ENCODE measurements at regions not wholly inside any gene's neighbourhood (a gene's known extent, or its start where the extent isn't known, plus 50 kb on each side); places are given as distances from the start of the nearest gene placed in this dataset.
"Not testable (repeated sequence)": the region's sequence is repeated elsewhere in the genome, so short reads cannot be mapped to it uniquely, and the experiment has no call there.

- TF ChIP-seq ATF3 (IDR thresholded peaks at IDR 0.05; ENCODE audit: insufficient read depth, low read depth, low read length) = no peak
Measured at GRCh38 chrX:53882331-53882730, 161.9 kb downstream of the PHF8 start (continued).

- FAIRE-seq; H4K91ac ChIP-seq (replicated peaks; ENCODE audit: insufficient read length, low read length); H3K23ac ChIP-seq (ENCODE audit: insufficient read length); H2BK5ac ChIP-seq (ENCODE audit: low read depth, low read length); H3K27ac ChIP-seq (ENCODE audit: low read depth, low read length); H3K4me3 ChIP-seq (ENCODE audit: extremely low read depth in 1 of 4, insufficient read depth in 2 of 4, low read depth in 3 of 4, low read length in 4 of 4); H3K4me1 ChIP-seq (replicated peaks in 1 of 4; ENCODE audit: control insufficient read depth in 3 of 4, insufficient read depth in 4 of 4, low read length in 3 of 4); H3K4ac ChIP-seq (replicated peaks; ENCODE audit: insufficient read length, low read depth, low read length); H2BK15ac ChIP-seq (ENCODE audit: low read length); H2BK12ac ChIP-seq (ENCODE audit: low read depth, low read length); H3K4me2 ChIP-seq (ENCODE audit: insufficient read depth in 1 of 2, low read depth in 2 of 2, low read length in 2 of 2); DNase-seq (ENCODE audit: low read depth in 1 of 2, low spot score in 2 of 2); CTCF ChIA-PET (ENCODE audit: partially characterized antibody); POLR2A ChIA-PET (ENCODE audit: partially characterized antibody); H3K18ac ChIP-seq (ENCODE audit: extremely low read depth, low read length); H3K79me2 ChIP-seq (ENCODE audit: control insufficient read depth in 1 of 2, insufficient read depth in 2 of 2, low read length in 2 of 2); H2AFZ ChIP-seq (ENCODE audit: low read length); H3K56ac ChIP-seq (replicated peaks; ENCODE audit: insufficient read length, low read depth, low read length); H2AK5ac ChIP-seq (ENCODE audit: low read depth, low read length); H3K9ac ChIP-seq (replicated peaks in 1 of 4; ENCODE audit: extremely low read depth in 1 of 4, low read depth in 3 of 4, low read length in 3 of 4); H3K79me1 ChIP-seq (ENCODE audit: low read depth, low read length); H2BK120ac ChIP-seq (replicated peaks; ENCODE audit: low read depth, low read length); H2BK20ac ChIP-seq (ENCODE audit: low read length); H3K23me2 ChIP-seq (ENCODE audit: low read depth, low read length); H3K27me3 ChIP-seq (replicated peaks in 1 of 4; ENCODE audit: control insufficient read depth in 3 of 4, extremely low read depth in 1 of 4, insufficient read depth in 3 of 4, low read length in 3 of 4); H3K9me3 ChIP-seq (ENCODE audit: insufficient read depth in 2 of 2, low read depth in 1 of 2, low read length in 1 of 2); H3K36me3 ChIP-seq (ENCODE audit: control insufficient read depth in 2 of 4, insufficient read depth in 4 of 4, low read length in 3 of 4); H4K20me1 ChIP-seq (replicated peaks in 1 of 2; ENCODE audit: control insufficient read depth in 1 of 2, insufficient read depth in 2 of 2, low read length in 2 of 2); H4K8ac ChIP-seq (ENCODE audit: extremely low read depth, insufficient read depth, low read length); H4K5ac ChIP-seq (ENCODE audit: insufficient read length, low read depth, low read length); H3K14ac ChIP-seq (ENCODE audit: insufficient read length): not testable (repeated sequence)
- WGBS, 2 experiments (ENCODE audit: extremely low coverage in 1 of 2, insufficient coverage in 1 of 2, insufficient read length in 1 of 2, insufficient replicate concordance in 2 of 2, low coverage in 1 of 2, low lambda C conversion rate in 2 of 2, missing lambda C conversion rate in 1 of 2) = 81% methylated on average over 2 of the region's 2 CpGs; no CpG with 5 or more reads in 1 of the 2 experiments
Measured at GRCh38 chrX:53880786-53881185, 163.5 kb downstream of the PHF8 start.

All from H1 (cell line).